GM10266 (cell line): ENCODE measurements at regions not wholly inside any gene's neighbourhood (a gene's known extent, or its start where the extent isn't known, plus 50 kb on each side); places are given as distances from the start of the nearest gene placed in this dataset.

Experiments used
- DNase-seq: peaks from one replicate; pipeline ENCODE4 v3.0.0; 2012; ENCODE audit errors: extremely low spot score
- TF ChIP-seq, protein P1 (sequence below): IDR thresholded peaks from 2 replicates; pipeline ENCODE4 v1.5.1; 2012; ENCODE audit warnings: mild to moderate bottlenecking, low read depth; ENCODE audit not compliant: control insufficient read depth, insufficient read depth; ENCODE audit errors: missing control alignments

DNA sequence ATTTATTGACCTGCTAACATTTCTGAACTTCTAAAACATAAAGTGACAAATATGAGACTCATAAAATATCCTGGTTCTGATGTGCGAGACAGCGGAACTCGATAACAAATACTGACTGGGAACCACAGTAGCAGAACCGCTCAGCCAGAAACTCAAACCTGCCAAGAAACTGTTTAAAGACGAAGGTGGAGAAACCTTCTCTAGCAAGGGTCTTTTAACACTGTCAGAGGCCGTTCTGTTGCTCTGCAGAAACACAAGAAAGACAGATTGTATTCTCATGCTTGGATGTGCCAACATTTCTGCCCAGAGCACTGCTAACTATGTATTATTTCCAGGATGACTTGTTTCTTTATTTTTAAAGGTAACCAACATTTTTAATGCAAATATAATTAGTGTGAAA is 514.8 kb upstream of the ADARB2 start:
- DNase-seq = no peak
- TF ChIP-seq, protein P1, sequence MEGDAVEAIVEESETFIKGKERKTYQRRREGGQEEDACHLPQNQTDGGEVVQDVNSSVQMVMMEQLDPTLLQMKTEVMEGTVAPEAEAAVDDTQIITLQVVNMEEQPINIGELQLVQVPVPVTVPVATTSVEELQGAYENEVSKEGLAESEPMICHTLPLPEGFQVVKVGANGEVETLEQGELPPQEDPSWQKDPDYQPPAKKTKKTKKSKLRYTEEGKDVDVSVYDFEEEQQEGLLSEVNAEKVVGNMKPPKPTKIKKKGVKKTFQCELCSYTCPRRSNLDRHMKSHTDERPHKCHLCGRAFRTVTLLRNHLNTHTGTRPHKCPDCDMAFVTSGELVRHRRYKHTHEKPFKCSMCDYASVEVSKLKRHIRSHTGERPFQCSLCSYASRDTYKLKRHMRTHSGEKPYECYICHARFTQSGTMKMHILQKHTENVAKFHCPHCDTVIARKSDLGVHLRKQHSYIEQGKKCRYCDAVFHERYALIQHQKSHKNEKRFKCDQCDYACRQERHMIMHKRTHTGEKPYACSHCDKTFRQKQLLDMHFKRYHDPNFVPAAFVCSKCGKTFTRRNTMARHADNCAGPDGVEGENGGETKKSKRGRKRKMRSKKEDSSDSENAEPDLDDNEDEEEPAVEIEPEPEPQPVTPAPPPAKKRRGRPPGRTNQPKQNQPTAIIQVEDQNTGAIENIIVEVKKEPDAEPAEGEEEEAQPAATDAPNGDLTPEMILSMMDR = no peak

DNA sequence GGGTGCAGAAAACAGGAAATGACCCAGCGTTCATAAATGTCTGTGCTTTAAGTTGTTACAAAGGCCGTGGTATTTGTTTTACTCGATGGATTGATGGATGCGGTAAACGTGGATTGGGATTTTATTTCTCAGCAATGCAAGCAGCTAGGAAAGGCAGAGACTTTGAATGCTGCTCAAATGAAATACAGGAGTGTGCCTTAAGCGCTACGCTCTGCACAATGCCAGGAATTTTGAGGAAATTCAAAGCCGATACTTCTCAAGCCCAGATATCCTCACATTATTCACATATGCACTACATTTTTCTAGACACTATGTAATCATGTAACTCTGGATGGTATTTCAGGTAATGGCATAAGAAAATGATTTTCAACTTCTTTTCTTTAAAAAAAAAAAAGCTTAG is 514.3 kb upstream of the ADARB2 start:
- no peak for DNase-seq
- TF ChIP-seq, protein P1 = no peak

DNA sequence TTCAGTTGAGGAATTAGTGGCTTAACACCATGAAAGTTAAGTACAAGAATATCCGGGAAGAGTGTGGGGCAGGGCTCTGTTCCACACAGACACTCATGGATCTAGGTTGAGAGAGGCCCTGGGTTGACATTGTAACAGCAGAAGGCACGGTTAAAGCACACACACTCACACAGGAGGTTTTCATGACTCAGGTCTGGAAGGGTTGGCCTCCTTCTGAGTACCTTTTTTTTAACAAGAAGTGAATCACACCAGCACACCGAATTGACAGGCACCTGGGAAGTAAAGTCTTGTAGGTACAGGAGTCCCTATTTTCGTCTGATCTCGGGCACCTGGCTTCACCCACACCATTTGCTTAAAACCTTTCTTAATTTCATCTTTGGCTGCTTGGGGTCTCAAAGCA is 509.4 kb upstream of the ADARB2 start:
- TF ChIP-seq, protein P1 = no peak
- no peak for DNase-seq

DNA sequence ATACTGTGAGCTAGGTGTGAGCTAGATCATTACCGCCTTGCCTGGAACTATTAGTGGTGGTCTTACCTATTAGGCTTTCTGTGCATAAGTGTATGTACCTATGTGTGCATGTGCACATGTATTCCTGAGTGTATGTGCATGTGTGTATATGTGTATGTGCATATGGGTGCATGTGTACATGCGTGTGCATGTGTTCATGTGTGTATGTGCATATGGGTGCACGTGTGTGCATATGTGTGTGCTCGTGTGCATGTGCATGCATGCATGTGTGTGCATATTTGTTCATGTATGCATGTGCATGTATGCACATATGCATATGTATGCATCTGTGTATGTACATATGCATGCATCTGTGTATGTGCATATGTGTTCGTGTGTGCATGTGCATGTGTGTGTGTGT is 508.3 kb upstream of the ADARB2 start:
- DNase-seq = no peak
- TF ChIP-seq, protein P1 = no peak

DNA sequence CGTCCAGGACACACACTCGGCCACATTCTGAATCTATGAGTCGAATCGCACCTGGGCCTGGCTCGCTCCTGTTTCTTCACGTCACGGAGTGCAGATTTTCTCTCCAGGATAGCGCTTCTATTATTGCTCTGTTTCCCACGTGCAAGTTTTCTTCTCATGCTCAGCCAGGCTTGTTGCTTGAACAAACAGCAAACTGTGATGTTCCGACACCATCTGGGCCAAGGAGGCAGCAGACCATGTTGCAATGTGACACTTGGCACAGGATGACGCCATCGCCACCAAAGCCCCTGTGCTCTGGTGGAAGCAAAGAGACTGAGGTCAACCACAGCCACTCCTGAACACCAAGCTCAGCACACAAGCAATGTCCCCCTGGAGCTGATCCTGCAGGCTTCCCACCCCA is 507.1 kb upstream of the ADARB2 start:
- no peak for DNase-seq
- TF ChIP-seq, protein P1 = no peak

DNA sequence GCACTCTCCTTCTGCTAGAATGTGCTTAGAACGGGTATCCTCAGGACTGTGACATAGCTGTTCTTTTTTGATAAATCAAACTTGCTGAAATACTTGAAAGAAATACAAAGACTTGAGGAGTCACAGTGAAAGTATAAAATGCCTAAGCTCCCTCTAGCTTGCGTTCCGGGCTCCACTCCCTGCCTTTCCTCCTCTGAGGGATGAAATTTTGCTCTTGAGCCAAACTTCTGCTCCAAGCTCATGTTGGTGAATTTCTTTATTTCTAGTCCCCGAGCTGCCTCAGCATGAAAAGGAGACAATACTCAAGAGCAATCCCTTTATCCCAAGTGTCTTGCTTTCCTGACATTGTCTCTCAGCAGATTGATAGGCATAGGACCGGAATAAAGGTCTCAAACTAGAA is 499.6 kb upstream of the ADARB2 start:
- DNase-seq = no peak
- TF ChIP-seq, protein P1 = no peak

DNA sequence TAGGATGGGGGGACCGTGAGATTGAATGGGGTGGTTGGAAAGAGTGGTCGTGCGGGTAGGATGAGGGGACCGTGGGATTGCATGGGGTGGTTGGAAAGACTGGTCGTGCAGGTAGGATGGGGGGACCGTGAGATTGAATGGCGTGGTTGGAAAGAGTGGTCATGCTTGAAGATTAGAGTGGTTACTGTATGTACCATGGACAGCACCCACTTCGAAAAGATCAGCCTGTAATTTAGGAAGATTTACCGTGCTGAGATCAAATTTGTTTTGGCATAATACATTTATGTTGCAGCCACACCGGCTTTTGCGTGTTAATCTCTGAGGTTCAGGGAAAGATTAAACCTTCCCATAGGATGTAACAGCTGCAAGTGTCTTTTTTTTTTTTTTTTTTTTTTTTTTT is 495.2 kb upstream of the ADARB2 start:
- TF ChIP-seq, protein P1 = no peak
- no peak for DNase-seq
